Nephron (organoid): ENCODE measurements at regions not wholly inside any gene's neighbourhood (a gene's known extent, or its start where the extent isn't known, plus 50 kb on each side); places are given as distances from the start of the nearest gene placed in this dataset.
A peak's percentile ranks its signal among the peaks of the same experiment; 100 is the strongest.

ENCODE experiments used
- H3K27ac Mint-ChIP-seq, 3 experiments: 2 replicates each; pipeline ENCODE4 v1.8.0; 2020; ENCODE audit warnings: mixed read lengths in 3 of 3, mild to moderate bottlenecking in 2 of 3, moderate library complexity in 1 of 3
- H3K27me3 Mint-ChIP-seq: 2 replicates; pipeline ENCODE4 v1.8.0; 2021; ENCODE audit warnings: low read depth, mild to moderate bottlenecking, moderate library complexity, mixed read lengths
- H3K36me3 Mint-ChIP-seq: 2 replicates; pipeline ENCODE4 v1.8.0; 2020; ENCODE audit warnings: low read depth, mixed read lengths
- H3K4me1 Mint-ChIP-seq: 2 replicates; pipeline ENCODE4 v1.8.0; 2020; ENCODE audit warnings: mixed read lengths
- H3K4me3 Mint-ChIP-seq, 3 experiments: 2 replicates each; pipeline ENCODE4 v1.8.0; 2020; ENCODE audit warnings: mild to moderate bottlenecking in 3 of 3, mixed read lengths in 3 of 3, moderate library complexity in 2 of 3
- H3K9me3 Mint-ChIP-seq: 2 replicates; pipeline ENCODE4 v1.8.0; 2020; ENCODE audit warnings: mixed read lengths
- TF ChIP-seq, protein P1 (sequence below), 3 experiments: fragments of 200-600 bp; sonication (generic); IDR thresholded peaks; one replicate each; pipeline ENCODE4 v1.5.0; 2021; ENCODE audit warnings: antibody characterized with exemption in 3 of 3; ENCODE audit not compliant: unreplicated experiment in 3 of 3

GRCh38 chr12:58174316-58174715, 232.9 kb downstream of the ATP23 start:
- H3K4me3 Mint-ChIP-seq = no peak overlapping the region
- H3K4me1 Mint-ChIP-seq = peaks cover 30% of the 10 kb centered on the region
- TF ChIP-seq, protein P1, sequence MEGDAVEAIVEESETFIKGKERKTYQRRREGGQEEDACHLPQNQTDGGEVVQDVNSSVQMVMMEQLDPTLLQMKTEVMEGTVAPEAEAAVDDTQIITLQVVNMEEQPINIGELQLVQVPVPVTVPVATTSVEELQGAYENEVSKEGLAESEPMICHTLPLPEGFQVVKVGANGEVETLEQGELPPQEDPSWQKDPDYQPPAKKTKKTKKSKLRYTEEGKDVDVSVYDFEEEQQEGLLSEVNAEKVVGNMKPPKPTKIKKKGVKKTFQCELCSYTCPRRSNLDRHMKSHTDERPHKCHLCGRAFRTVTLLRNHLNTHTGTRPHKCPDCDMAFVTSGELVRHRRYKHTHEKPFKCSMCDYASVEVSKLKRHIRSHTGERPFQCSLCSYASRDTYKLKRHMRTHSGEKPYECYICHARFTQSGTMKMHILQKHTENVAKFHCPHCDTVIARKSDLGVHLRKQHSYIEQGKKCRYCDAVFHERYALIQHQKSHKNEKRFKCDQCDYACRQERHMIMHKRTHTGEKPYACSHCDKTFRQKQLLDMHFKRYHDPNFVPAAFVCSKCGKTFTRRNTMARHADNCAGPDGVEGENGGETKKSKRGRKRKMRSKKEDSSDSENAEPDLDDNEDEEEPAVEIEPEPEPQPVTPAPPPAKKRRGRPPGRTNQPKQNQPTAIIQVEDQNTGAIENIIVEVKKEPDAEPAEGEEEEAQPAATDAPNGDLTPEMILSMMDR (IDR thresholded peaks at IDR 0.05; ENCODE audit: unreplicated experiment in 3 of 3) = no peak
- no peaks in the 10 kb centered on the region for H3K9me3 Mint-ChIP-seq
- peaks cover 5% of the 10 kb centered on the region for H3K36me3 Mint-ChIP-seq
- peaks cover 13% of the 10 kb centered on the region for H3K27me3 Mint-ChIP-seq
- H3K27ac Mint-ChIP-seq = peak overlapping the region in 2 of 3 experiments; percentile 75 to 78

- H3K27ac Mint-ChIP-seq = no peak overlapping the region
- H3K27me3 Mint-ChIP-seq = peaks cover 13% of the 10 kb centered on the region
- H3K4me3 Mint-ChIP-seq = no peak overlapping the region
- peaks cover 5% of the 10 kb centered on the region for H3K36me3 Mint-ChIP-seq
- no peaks in the 10 kb centered on the region for H3K9me3 Mint-ChIP-seq
- peaks cover 15% of the 10 kb centered on the region for H3K4me1 Mint-ChIP-seq
- TF ChIP-seq, protein P1 (IDR thresholded peaks at IDR 0.05; ENCODE audit: unreplicated experiment in 3 of 3) = peak; percentile 31 to 48 (median 39)
Observed at GRCh38 chr12:58176296-58176869, 235.0 kb downstream of the ATP23 start.

DNA sequence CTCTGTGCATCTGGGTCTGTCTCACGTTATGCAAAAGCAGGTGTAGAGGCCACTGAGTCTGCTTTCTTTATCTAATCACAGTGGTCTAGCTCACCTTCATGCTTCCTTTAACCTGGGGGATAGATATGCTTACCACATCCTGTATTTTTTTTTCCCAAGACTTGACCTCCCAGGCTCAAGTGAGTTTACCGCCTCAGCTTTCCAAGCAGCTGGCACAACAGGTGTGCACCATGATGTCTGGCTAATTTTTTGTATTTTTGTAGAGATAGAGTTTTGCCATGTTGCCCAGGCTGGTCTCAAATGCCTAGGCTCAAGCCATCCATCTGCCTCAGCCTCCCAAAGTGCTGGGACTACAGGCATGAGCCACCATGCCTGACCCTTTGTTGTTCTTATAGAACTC, 236.0 kb downstream of the ATP23 start:
- H3K4me3 Mint-ChIP-seq = no peak overlapping the region
- no peak overlapping the region for H3K27ac Mint-ChIP-seq
- TF ChIP-seq, protein P1 (IDR thresholded peaks at IDR 0.05; ENCODE audit: unreplicated experiment in 3 of 3) = no peak
- H3K27me3 Mint-ChIP-seq = peaks cover 13% of the 10 kb centered on the region
- H3K9me3 Mint-ChIP-seq = no peaks in the 10 kb centered on the region
- peaks cover 5% of the 10 kb centered on the region for H3K36me3 Mint-ChIP-seq
- H3K4me1 Mint-ChIP-seq = peaks cover 6% of the 10 kb centered on the region

DNA sequence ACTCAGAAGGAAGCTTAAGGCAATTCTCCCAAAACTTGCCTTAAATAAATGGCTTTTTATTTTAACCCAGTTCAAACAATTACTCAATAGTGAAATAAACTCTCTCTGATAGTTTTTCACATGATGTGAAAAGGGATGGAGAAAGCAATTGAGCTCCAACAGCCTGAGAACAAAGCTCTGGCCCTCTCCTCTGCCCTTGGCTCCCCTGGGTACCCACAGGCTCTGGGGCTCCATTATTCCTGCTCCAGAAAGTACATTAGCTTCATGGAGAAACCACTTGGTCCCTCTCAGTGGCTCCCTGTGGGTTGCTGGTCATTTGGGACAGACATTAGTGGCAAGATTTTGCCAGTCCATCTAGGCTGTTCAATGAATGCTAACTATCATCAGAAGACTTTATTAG, 242.8 kb downstream of the ATP23 start:
- no peaks in the 10 kb centered on the region for H3K4me1 Mint-ChIP-seq
- no peak overlapping the region for H3K27ac Mint-ChIP-seq
- H3K9me3 Mint-ChIP-seq = peaks cover 2% of the 10 kb centered on the region
- no peaks in the 10 kb centered on the region for H3K36me3 Mint-ChIP-seq
- H3K27me3 Mint-ChIP-seq = no peaks in the 10 kb centered on the region
- H3K4me3 Mint-ChIP-seq = no peak overlapping the region
- TF ChIP-seq, protein P1 (IDR thresholded peaks at IDR 0.05; ENCODE audit: unreplicated experiment in 3 of 3) = no peak

DNA sequence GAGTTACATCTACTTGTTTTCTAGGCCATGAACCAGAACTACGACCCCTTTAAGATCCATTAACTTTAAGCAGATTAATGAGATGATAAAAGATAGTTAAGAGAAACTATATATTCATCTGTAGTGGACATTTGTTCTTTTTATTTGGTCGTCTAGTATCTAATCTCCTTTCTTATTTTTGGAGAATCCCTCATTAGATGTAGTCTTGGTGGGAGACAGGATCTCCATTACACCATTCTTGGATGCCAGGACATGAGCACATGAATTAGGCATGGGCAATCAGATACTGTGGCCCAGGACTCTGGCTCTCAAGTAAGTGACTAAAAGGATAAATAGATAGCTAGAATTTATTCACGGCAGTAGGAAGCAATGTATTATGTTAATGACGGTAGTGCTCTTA, 245.0 kb downstream of the ATP23 start:
- H3K9me3 Mint-ChIP-seq = peaks cover 2% of the 10 kb centered on the region
- TF ChIP-seq, protein P1 (IDR thresholded peaks at IDR 0.05; ENCODE audit: unreplicated experiment in 3 of 3) = no peak
- peaks cover 9% of the 10 kb centered on the region for H3K4me1 Mint-ChIP-seq
- no peak overlapping the region for H3K27ac Mint-ChIP-seq
- H3K36me3 Mint-ChIP-seq = no peaks in the 10 kb centered on the region
- H3K4me3 Mint-ChIP-seq = no peak overlapping the region
- H3K27me3 Mint-ChIP-seq = peaks cover 3% of the 10 kb centered on the region

GRCh38 chr12:58186914-58187313, 245.5 kb downstream of the ATP23 start:
- no peak overlapping the region for H3K4me3 Mint-ChIP-seq
- no peaks in the 10 kb centered on the region for H3K36me3 Mint-ChIP-seq
- H3K4me1 Mint-ChIP-seq = peaks cover 9% of the 10 kb centered on the region
- peaks cover 2% of the 10 kb centered on the region for H3K9me3 Mint-ChIP-seq
- H3K27ac Mint-ChIP-seq = no peak overlapping the region
- H3K27me3 Mint-ChIP-seq = peaks cover 3% of the 10 kb centered on the region
- TF ChIP-seq, protein P1 (IDR thresholded peaks at IDR 0.05; ENCODE audit: unreplicated experiment in 3 of 3) = no peak
